ENCODE measurements at regions not wholly inside any gene's neighbourhood (a gene's known extent, or its start where the extent isn't known, plus 50 kb on each side); places are given as distances from the start of the nearest gene placed in this dataset.
"Not testable (repeated sequence)": the region's sequence is repeated elsewhere in the genome, so short reads cannot be mapped to it uniquely, and the experiment has no call there.

DNA sequence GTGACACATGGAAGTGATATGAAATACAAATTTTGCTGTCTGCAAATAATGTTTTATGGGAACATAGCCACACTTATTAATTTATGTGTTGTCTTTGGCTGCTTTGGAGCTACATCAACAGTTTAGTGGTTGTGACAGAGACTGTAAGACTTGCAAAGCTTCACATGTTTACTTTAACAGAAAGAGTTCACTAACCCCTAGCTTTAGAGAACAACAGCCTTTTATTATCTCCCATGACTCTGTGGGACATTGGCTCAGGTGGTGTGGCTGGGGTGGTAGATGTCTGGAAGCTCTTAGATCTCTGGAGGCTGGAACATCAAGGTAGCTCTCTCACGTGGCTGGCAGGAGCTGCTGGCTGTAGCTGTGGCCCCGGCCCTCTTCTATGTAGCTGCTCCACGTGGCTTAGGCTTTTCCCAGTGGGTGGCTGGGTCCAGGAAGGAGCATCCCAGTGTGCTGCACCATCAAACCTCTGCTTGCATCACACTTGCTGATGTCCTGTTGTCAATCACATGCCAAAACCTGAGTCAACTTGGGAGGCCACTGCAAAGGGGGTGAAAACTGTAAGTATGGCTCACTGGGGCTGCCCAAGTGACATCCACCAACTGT is 51.8 kb upstream of the MTLN start:
- H3K27me3 ChIP-seq (ENCODE audit: control insufficient read depth in 3 of 3, insufficient read depth in 3 of 3, low read length in 3 of 3); H3K27ac ChIP-seq (ENCODE audit: low read depth in 1 of 3, low read length in 2 of 3); H3K9me3 ChIP-seq (ENCODE audit: control insufficient read depth in 2 of 2, insufficient read depth in 1 of 2, low read depth in 1 of 2, low read length in 1 of 2); FAIRE-seq; H3K4me1 ChIP-seq (ENCODE audit: control insufficient read depth in 3 of 3, insufficient read depth in 2 of 3, low read depth in 1 of 3, low read length in 2 of 3); H3K4me3 ChIP-seq (ENCODE audit: low read depth in 1 of 3, low read length in 3 of 3); H3K36me3 ChIP-seq (ENCODE audit: control insufficient read depth in 3 of 3, insufficient read depth in 2 of 3, low read depth in 1 of 3, low read length in 3 of 3); DNase-seq: not testable (repeated sequence)
- WGBS, 3 donors = no CpG with 5 or more reads among the region's 3 CpGs

DNA sequence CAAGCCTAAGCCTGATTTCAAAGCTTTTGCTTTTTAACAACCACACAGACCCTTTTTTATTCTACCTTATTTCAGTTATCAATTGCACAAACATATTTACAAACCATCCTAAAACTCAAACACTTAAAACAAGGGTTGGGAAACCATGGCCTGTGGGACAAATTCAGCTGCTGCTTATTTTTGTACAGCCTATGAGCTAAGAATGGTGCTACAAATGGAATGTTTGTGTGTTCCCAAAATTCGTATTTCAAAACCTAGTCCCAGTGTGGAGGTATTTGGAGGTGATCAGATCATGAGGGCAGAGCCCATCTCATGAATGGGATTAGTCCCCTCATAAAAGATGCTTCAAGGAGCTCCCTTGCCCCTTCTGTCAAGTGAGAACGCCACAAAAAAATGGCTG is 51.1 kb upstream of the MTLN start:
- not testable (repeated sequence) for H3K27ac ChIP-seq (ENCODE audit: low read depth in 1 of 3, low read length in 2 of 3); FAIRE-seq; H3K9me3 ChIP-seq (ENCODE audit: control insufficient read depth in 2 of 2, insufficient read depth in 1 of 2, low read depth in 1 of 2, low read length in 1 of 2); H3K36me3 ChIP-seq (ENCODE audit: control insufficient read depth in 3 of 3, insufficient read depth in 2 of 3, low read depth in 1 of 3, low read length in 3 of 3); H3K4me3 ChIP-seq (ENCODE audit: low read depth in 1 of 3, low read length in 3 of 3); H3K4me1 ChIP-seq (ENCODE audit: control insufficient read depth in 3 of 3, insufficient read depth in 2 of 3, low read depth in 1 of 3, low read length in 2 of 3); DNase-seq; H3K27me3 ChIP-seq (ENCODE audit: control insufficient read depth in 3 of 3, insufficient read depth in 3 of 3, low read length in 3 of 3)
- WGBS, 3 donors = 96 to 100% (median 100%) methylated on average over 1 of the region's 2 CpGs

Measured in small intestine (tissue), 7 donors.